Activated CD4-positive, alpha-beta T cell treated with anti-CD3 and anti-CD28 coated beads, Interleukin-2, amount 10 ng/mL, durations not matched to agents 24 days and 14 days (primary cell): ENCODE measurements at regions not wholly inside any gene's neighbourhood (a gene's known extent, or its start where the extent isn't known, plus 50 kb on each side); places are given as distances from the start of the nearest gene placed in this dataset.
"Not testable (repeated sequence)": the region's sequence is repeated elsewhere in the genome, so short reads cannot be mapped to it uniquely, and the experiment has no call there.

Experiments used
- DNase-seq: peaks from one replicate; pipeline ENCODE4 v3.0.0; 2022
- H3K27ac Mint-ChIP-seq: one replicate; pipeline ENCODE4 v1.8.0; 2022; ENCODE audit warnings: mild to moderate bottlenecking, mixed read lengths
- H3K27me3 Mint-ChIP-seq: one replicate; pipeline ENCODE4 v1.8.0; 2022; ENCODE audit warnings: mixed read lengths
- H3K36me3 Mint-ChIP-seq: one replicate; pipeline ENCODE4 v1.8.0; 2022; ENCODE audit warnings: low read depth, mild to moderate bottlenecking, mixed read lengths
- H3K4me1 Mint-ChIP-seq: one replicate; pipeline ENCODE4 v1.8.0; 2021; ENCODE audit warnings: mixed read lengths
- H3K4me3 Mint-ChIP-seq: one replicate; pipeline ENCODE4 v1.8.0; 2022; ENCODE audit warnings: mild to moderate bottlenecking, moderate library complexity, mixed read lengths
- H3K9me3 Mint-ChIP-seq: one replicate; pipeline ENCODE4 v1.8.0; 2021; ENCODE audit warnings: mixed read lengths
- intact Hi-C: fragments of 100-400 bp; cut with micrococcal nuclease; formaldehyde crosslinking; loops from one replicate; pipeline ENCODE4 v1.15.1; 2023

GRCh38 chr4:27075603-27076002 lies 215.0 kb downstream of the STIM2 start:
- intact Hi-C loops, H3K9me3 Mint-ChIP-seq, H3K4me3 Mint-ChIP-seq, H3K36me3 Mint-ChIP-seq, H3K27me3 Mint-ChIP-seq, H3K4me1 Mint-ChIP-seq, H3K27ac Mint-ChIP-seq, DNase-seq: not testable (repeated sequence)

- intact Hi-C loops: no loop called here
- Mint-ChIP-seq H3K27me3 (peaks cover 13% of the 10 kb centered on the region), H3K27ac (no peak overlapping the region), H3K36me3 (no peaks in the 10 kb centered on the region), H3K9me3 (no peaks in the 10 kb centered on the region), H3K4me1 (no peaks in the 10 kb centered on the region), H3K4me3 (no peak overlapping the region)
- DNase-seq: no peak
These were observed 218.4 kb downstream of the STIM2 start for GRCh38 chr4:27078934-27079455.

GRCh38 chr4:27081675-27082586 lies 221.3 kb downstream of the STIM2 start:
- DNase-seq: no peak
- H3K4me1 Mint-ChIP-seq: no peaks in the 10 kb centered on the region
- H3K4me3 Mint-ChIP-seq: no peak overlapping the region
- intact Hi-C loops: no loop called here
- H3K27ac Mint-ChIP-seq: no peak overlapping the region
- no peaks in the 10 kb centered on the region for H3K9me3 Mint-ChIP-seq
- H3K36me3 Mint-ChIP-seq: no peaks in the 10 kb centered on the region
- H3K27me3 Mint-ChIP-seq: peaks cover 36% of the 10 kb centered on the region

GRCh38 chr4:27082776-27083175 lies 222.1 kb downstream of the STIM2 start:
- intact Hi-C loops: no loop called here
- Mint-ChIP-seq H3K4me3 (no peak overlapping the region), H3K27me3 (peaks cover 39% of the 10 kb centered on the region), H3K9me3 (no peaks in the 10 kb centered on the region), H3K27ac (no peak overlapping the region), H3K36me3 (no peaks in the 10 kb centered on the region), H3K4me1 (no peaks in the 10 kb centered on the region)
- DNase-seq: no peak

- peaks cover 41% of the 10 kb centered on the region for H3K27me3 Mint-ChIP-seq
- no peak for DNase-seq
- H3K9me3 Mint-ChIP-seq: no peaks in the 10 kb centered on the region
- no peaks in the 10 kb centered on the region for H3K36me3 Mint-ChIP-seq
- intact Hi-C loops: no loop called here
- no peak overlapping the region for H3K4me3 Mint-ChIP-seq
- H3K27ac Mint-ChIP-seq: no peak overlapping the region
- H3K4me1 Mint-ChIP-seq: no peaks in the 10 kb centered on the region
These were observed 224.2 kb downstream of the STIM2 start for GRCh38 chr4:27084685-27085361.

- intact Hi-C loops: no loop called here
- Mint-ChIP-seq H3K4me1 (no peaks in the 10 kb centered on the region), H3K27me3 (peaks cover 41% of the 10 kb centered on the region), H3K36me3 (no peaks in the 10 kb centered on the region), H3K27ac (no peak overlapping the region), H3K9me3 (no peaks in the 10 kb centered on the region), H3K4me3 (no peak overlapping the region)
- no peak for DNase-seq
These were observed 224.8 kb downstream of the STIM2 start for GRCh38 chr4:27085396-27085795.

- Mint-ChIP-seq H3K4me3 (no peak overlapping the region), H3K36me3 (no peaks in the 10 kb centered on the region), H3K4me1 (no peaks in the 10 kb centered on the region), H3K27me3 (peaks cover 38% of the 10 kb centered on the region), H3K9me3 (no peaks in the 10 kb centered on the region), H3K27ac (no peak overlapping the region)
- intact Hi-C loops: no loop called here
- DNase-seq: no peak
These were observed 226.8 kb downstream of the STIM2 start for GRCh38 chr4:27087306-27088045.

- Mint-ChIP-seq H3K27me3 (peaks cover 33% of the 10 kb centered on the region), H3K36me3 (no peaks in the 10 kb centered on the region), H3K4me3 (no peak overlapping the region), H3K27ac (no peak overlapping the region), H3K9me3 (no peaks in the 10 kb centered on the region), H3K4me1 (no peaks in the 10 kb centered on the region)
- intact Hi-C loops: no loop called here
- no peak for DNase-seq
These were observed 227.8 kb downstream of the STIM2 start for GRCh38 chr4:27088491-27088890.

- no peaks in the 10 kb centered on the region for H3K36me3 Mint-ChIP-seq
- H3K4me3 Mint-ChIP-seq: no peak overlapping the region
- no peak for DNase-seq
- H3K4me1 Mint-ChIP-seq: no peaks in the 10 kb centered on the region
- H3K9me3 Mint-ChIP-seq: no peaks in the 10 kb centered on the region
- peaks cover 26% of the 10 kb centered on the region for H3K27me3 Mint-ChIP-seq
- H3K27ac Mint-ChIP-seq: no peak overlapping the region
- intact Hi-C loops: no loop called here
These were observed 228.5 kb downstream of the STIM2 start for GRCh38 chr4:27089186-27089585.

- Mint-ChIP-seq H3K27me3 (peaks cover 17% of the 10 kb centered on the region), H3K27ac (no peak overlapping the region), H3K4me3 (no peak overlapping the region), H3K36me3 (no peaks in the 10 kb centered on the region), H3K9me3 (no peaks in the 10 kb centered on the region), H3K4me1 (no peaks in the 10 kb centered on the region)
- no peak for DNase-seq
- intact Hi-C loops: no loop called here
These were observed 229.8 kb downstream of the STIM2 start for GRCh38 chr4:27090406-27090805.

- DNase-seq: no peak
- intact Hi-C loops: no loop called here
- Mint-ChIP-seq H3K4me3 (no peak overlapping the region), H3K9me3 (no peaks in the 10 kb centered on the region), H3K4me1 (no peaks in the 10 kb centered on the region), H3K27ac (no peak overlapping the region), H3K36me3 (no peaks in the 10 kb centered on the region), H3K27me3 (no peaks in the 10 kb centered on the region)
These were observed 233.6 kb downstream of the STIM2 start for GRCh38 chr4:27094224-27094623.

GRCh38 chr4:27094783-27095182 lies 234.1 kb downstream of the STIM2 start:
- Mint-ChIP-seq H3K27ac (no peak overlapping the region), H3K9me3 (no peaks in the 10 kb centered on the region), H3K4me1 (no peaks in the 10 kb centered on the region), H3K27me3 (no peaks in the 10 kb centered on the region), H3K4me3 (no peak overlapping the region), H3K36me3 (no peaks in the 10 kb centered on the region)
- intact Hi-C loops: no loop called here
- no peak for DNase-seq

GRCh38 chr4:27096142-27096824 lies 235.6 kb downstream of the STIM2 start:
- Mint-ChIP-seq H3K27me3 (no peaks in the 10 kb centered on the region), H3K4me3 (no peak overlapping the region), H3K27ac (no peak overlapping the region), H3K36me3 (no peaks in the 10 kb centered on the region), H3K9me3 (no peaks in the 10 kb centered on the region), H3K4me1 (no peaks in the 10 kb centered on the region)
- intact Hi-C loops: no loop called here
- no peak for DNase-seq
